LoVo (cell line): ENCODE measurements at regions not wholly inside any gene's neighbourhood (a gene's known extent, or its start where the extent isn't known, plus 50 kb on each side); places are given as distances from the start of the nearest gene placed in this dataset.
"Not testable (repeated sequence)": the region's sequence is repeated elsewhere in the genome, so short reads cannot be mapped to it uniquely, and the experiment has no call there.

Experiments used
- DNase-seq: peaks from one replicate; pipeline ENCODE4 v3.0.0-alpha.2; 2016; ENCODE audit warnings: low spot score

DNA sequence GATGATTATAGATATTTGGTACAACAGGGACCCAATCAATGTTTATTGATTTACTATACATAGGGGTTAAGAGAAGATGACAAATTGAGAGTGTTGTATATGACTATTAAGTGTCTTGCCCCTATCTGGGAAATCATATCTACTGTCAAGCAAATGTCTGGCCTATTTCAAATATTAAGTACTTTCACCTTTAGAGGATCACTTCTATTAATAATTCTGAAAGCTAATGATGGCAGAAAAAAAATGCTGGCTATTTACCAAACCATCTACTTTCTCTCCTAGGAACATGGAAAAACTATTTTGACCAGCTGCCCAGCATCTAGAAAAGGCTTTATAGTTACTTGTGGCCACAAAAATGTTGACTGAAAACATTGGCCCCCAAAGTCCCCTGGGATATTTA lies 632.3 kb upstream of the ZNF385D start:
- no peak for DNase-seq

DNA sequence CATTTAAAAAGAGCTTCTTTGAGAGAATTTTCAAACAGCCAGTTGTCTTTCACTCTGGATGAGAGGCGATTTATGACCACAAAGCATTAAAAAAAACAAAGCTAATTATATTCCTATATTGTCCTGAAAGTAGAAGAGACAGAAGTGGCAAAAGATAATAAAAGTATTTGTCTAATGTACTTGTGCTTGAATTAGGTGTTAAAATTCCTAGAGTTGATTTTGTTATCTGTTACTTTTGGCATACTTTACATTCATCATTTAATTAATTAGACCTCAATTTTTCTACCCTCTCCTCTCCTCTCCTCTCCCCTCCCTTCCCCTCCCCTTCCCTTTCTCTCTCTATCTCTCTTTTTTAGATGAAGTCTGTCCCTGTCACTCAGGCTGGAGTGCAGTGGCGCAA lies 635.1 kb upstream of the ZNF385D start:
- DNase-seq = no peak

DNA sequence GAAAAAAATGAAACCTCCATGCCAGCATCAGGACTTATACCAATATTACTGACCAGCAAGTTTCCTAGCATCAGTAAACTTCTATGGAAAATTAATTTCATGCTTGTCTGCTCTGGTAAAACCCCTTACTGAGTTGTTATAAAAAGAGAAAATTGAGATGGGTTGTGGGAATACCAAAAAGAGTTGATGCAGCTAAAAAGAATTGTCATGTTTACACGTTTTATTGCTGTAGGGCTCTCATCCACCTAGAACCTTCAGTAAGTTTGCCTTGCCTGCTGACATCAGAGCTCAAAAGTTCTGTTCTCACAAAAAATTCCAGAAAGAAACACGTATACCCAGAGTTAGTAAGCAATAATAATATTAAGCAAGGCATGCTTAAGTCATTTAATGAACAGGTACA lies 641.3 kb upstream of the ZNF385D start:
- DNase-seq = no peak

DNA sequence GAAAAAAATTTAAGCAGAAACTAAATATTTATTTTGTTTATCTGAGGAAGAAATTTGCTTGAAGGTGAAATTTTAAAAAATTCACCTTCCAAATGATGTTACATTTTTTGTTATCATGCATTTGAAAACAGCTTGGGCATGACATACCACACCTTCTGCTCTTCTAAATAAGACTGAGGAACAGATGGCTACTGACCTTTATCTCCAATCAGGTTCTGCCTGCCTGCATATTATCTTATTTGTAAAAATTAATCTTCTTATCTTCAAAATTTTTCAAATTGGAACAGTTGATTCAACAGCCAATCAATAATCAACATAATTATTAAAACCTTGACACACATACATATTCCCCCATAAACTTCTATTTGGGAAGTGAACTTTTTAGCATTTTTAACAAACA lies 641.8 kb upstream of the ZNF385D start:
- DNase-seq = no peak

DNA sequence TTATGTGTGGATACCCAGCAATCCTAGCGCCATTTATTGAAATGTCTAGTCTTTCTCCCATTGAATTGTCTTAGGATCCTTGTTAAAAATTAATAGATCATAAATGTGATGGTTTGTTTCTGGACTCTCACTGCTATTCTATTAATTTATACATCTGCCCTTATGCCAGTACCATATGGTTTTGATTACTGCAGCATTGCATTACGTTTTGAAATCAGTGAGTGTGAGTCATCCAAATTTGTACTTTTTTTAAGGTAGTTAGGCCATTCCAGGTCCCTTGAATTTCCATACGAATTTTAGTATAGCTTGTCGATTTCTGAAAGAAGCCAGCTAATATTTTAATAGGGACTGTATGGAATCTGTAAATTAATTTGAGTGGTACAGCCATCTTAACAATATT lies 648.6 kb upstream of the ZNF385D start:
- DNase-seq = no peak

DNA sequence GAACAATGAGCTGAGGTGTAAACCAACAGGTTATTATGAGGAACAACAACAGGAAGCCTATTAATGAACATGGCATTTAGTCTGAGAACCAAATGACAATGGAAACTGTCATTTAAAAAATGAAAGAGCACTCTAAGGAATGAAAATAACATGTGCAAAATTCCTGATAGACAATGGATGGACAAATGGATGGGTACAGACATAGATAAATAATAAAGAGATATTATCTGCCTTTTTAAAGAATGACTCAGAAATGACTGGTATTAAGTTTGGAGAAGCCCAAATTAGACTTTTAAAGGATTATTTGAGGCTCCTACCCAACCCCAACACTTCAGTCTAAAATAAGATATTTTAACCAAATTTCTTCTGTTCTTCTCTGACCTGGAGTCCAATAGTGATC lies 650.5 kb upstream of the ZNF385D start:
- no peak for DNase-seq

DNA sequence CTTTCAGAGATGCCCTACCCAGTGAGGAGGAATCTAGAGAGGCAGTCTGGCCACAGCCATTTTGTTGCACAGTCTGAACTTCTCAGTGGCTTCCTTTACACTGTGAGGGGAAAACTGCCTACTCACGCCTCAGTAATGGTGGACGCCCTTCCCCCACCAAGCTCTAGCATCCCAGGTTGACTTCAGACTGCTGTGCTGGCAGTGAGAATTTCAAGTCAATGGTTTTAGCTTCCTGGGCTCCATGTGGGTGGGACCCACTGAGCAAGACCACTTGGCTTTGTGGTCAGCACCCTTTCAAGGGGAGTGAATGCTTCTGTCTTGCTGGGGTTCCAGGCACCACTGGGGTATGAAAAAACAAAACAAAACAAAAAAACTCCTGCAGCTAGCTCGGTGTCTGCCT lies 663.2 kb upstream of the ZNF385D start:
- no peak for DNase-seq

DNA sequence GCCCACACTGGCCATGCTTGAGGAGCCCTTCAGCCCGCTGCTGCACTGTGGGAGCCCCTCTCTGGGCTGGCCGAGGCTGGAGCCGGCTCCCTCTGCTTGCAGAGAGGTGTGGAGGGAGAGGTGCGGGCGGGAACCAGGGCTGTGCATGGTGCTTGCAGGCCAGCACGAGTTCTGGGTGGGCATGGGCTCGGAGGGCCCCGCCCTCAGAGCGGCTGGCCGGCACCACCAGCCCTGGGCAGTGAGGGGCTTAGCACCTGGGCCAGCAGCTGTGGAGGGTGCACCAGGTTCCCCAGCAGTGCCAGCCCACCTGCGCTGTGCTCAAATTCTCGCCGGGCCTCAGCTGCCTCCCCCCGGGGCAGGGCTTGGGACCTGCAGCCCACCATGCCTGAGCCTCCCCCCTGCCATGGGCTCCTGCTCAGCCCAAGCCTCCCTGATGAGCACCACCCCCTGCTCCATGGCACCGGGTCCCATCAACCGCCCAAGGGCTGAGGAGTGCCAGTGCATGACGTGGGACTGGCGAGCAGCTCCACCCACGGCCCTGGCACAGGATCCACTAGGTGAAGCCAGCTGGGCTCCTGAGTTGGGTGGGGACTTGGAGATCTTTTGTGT lies 665.9 kb upstream of the ZNF385D start:
- not testable (repeated sequence) for DNase-seq

DNA sequence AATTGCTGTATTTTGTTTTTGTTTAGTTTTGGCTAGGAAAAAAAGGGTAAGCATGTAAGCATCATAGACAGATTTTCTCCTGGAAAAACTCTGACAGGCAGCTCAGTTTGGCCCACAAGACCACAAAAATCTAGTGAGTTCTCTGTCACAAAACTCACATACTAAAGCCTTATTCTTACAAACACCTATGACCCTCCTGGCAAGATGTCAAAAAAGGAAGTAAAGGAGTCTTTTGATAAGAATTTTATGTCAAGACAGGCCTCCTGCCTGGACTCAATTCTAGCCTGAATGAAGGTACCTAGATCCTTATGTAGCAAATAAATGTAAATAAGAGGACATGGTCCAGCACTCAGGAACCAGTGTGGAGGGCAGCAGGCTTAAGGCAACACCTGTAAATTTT lies 668.3 kb upstream of the ZNF385D start:
- DNase-seq = no peak

DNA sequence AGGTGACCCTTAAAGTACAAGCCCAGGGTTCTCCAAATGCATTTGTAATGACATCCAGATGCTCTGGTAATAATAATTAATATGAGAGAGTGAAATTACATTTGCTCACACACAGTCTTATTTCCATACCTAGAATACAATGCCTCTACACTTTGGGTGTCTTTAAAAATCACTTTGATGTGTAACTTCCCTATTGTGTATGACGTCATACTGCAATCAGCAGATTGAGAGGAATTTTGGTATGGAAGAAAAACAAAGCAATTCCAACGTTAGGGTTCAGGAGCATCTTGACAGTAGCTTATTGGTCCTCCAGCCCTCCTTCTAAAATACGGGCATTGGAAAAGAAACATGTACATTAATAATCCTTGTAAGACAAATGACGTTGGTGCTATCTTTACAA lies 670.6 kb upstream of the ZNF385D start:
- no peak for DNase-seq

DNA sequence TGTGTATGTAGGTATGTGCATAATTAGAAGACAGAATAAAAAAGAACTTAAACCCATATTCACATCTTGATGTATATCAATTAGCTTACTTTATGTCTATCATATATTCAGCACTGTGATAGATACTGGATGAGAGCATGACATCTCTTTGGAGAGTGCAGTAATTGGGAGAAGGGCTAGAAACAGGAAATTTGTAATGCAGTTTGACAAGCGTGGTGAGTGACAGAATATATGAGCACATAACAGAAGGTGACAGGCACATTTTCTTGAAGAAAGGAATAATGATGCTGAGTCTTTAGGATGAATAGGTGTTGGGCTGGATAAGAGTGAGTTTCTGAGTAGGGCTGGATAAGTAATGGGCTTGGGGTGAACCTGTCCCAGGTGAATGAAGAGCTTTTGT lies 680.3 kb upstream of the ZNF385D start:
- no peak for DNase-seq

DNA sequence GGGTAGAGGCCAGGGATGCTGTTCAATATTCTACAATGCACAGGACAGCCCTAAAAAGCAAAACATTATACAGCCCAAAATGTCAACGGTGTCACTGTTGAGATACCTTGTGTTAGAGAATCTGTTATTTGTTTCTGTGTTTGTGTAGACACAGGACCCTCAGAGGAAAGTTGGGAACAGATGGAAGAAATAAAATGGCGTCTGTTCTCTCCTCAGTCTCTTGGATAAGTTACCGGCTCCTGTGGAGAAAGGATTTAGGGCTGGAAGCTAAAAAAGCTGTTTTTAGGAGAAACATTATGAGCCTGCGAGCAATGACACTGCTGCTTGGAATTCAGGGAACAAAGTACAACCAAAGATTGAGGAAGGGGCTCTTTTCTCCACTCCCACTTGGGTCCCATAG lies 688.6 kb upstream of the ZNF385D start:
- DNase-seq = no peak

DNA sequence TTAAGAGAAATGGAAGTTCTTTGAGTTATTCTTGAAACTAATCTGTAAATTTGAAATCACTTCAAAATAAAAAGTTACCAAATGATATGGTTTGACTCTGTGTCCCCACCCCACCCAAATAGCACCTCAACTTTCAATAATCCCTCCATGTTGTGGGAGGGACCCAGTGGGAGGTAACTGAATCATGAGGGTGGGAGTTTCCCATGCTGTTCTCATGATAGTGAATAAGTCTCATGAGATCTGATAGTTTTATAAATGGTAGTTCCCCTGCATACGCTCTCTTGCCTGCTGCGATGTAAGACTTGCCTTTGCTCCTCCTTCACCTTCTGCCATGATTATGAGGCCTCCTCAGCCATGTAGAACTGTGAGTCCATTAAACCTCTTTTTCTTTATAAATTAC lies 690.7 kb upstream of the ZNF385D start:
- no peak for DNase-seq

DNA sequence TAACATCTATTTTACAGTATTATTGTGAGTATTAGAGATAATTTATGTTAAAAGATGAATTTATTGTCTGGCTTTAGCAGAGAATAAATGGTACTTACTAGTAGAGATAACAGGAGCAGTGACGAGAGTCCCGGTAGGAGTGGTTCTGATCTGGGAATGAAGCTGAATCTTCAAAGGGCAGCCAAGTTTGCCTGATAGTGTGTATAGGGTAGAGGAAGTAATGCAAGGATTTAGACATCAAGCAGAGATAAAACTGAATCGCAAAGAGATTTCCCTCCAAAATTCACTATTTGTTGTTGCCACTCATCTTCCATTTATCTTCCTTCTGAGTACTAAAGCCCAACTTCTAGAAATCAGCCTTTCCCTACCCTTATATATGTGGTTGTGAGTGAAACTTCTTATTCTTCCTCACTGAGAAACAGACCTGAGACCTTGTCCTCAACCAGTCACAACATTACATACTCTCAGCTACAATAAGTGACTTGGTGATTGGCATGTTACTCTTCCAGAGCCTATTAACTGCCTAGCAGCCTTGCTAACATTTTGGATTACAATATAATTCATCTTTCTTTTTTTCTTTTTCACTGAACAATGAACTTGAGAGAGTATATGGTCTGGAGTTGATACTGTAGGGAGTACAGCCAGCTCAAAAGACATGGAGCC lies 692.7 kb upstream of the ZNF385D start:
- no peak for DNase-seq

DNA sequence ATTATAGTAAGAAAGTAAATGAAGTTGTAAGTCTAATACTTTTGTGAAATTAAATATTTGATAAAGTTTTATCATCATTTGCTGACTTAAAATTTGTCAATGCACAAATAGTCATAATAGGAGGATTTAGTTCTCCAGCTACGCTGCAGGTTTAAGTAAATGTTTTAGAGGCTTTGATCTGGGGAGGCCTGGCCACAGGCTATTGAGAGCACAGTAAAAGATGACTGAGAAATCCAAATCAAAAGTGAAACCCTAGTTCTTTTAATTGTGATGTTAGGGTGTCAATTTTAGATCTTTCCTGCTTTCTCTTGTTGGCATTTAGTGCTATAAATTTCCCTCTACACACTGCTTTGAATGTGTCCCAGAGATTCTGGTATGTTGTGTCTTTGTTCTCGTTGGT lies 694.3 kb upstream of the ZNF385D start:
- not testable (repeated sequence) for DNase-seq

DNA sequence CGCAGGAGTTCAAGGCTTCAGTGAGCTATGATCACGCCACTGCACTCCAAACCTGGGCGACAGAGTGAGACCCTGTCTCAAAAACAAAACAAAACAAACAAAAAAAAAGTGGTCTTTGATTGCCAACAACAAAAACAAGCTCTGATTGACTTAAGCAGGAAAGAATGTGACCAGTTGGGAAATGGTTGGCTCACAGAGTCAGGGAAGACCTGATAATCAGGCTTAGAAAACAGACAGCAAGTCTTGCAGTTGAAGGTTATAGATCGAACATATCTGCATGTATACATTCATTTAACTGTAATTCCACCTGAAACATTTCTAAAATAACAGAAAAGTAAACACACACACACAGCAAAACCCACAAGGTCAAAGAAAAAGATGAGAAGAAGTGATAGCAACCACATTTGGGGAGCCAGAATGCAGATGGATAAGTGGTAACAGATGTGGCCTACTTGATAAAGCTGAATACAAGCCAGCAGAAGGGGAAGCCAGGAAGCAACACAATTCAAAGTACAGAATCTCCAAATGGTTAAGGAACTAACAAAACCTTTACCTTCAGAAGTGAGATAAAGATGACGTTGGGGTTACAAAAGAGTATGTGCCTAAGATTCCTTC lies 699.9 kb upstream of the ZNF385D start:
- DNase-seq = no peak

DNA sequence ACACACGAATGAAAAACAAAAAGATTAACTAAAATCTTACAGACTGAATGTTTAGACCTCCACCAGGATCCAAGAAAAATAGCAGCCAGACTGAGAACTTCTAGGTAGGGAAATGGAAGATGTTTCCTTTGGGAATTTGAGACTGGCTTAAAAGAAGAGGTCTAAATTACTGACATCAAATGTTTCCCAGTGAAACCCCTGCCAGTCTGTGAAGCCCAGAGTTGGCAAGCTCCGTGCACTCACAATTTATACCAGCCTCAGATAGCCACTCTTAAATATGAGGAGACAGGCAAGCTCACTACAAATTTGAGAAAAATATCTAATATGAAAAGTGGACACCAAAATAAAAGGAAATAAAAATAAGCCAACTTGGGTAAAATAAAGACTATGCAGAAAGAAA lies 700.5 kb upstream of the ZNF385D start:
- no peak for DNase-seq

DNA sequence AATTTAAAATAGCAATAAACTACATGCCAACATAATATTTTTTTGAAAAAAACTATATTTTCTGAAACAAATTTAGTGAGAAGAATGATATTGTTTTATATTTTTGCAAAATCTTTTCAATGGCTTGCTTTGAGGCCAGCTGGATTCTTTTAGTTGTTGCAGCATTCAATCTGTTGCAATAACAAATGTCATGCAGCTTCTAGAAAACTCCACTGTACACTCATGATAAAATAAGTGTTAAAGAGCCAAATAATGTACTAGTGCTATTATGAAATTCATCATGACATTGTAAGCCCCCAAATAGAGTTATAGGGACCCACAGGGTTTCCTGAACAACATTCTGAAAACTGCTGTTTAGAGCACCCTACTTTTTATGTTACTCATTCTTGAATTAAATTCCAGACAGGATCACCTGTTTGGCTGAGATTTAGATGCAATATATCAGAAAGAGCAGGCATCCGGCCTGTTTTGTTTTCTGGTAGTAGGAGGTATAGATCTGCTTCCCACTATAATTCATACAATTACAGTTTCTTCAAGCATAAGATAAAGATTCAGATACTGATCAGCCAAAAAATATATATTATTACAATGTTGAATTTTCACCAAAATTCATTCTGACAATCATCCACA lies 703.0 kb upstream of the ZNF385D start:
- no peak for DNase-seq

DNA sequence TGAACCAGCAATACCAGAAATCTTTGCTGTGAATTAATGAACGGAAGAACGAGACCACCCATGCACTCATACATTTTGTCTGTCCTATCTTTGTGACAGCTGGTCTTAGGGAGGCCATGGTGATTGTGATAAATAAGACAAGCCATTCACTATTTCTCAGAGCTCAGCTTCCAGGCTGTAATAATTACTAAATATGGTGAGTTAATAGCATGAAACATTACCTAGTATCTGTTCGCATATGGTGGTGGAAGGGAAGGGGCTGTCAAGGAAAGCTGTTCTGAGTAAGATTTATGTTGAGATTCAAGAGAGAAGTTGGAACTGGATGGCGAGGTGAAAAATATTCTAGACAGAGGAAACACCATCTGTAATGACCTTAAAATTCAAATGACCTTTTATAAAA lies 719.0 kb upstream of the ZNF385D start:
- DNase-seq = no peak

DNA sequence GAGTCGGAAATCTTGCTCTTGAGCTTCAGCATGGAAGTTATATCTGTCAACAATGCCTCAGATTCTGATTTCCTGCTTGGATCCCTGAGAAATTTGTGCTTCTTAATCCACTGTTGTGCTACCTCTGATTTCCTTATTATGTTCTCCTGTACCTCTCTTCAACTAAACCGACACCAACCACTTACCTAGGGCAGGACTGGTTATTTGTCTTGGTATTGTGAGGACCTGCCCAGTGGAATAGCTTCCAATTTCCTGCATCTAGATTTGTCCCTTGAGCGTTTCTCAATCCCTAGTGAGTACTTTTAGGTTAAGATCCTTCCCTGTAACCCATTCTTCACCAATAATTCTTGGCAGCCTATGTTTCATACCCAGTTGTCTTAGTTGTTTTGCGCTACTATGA lies 720.5 kb upstream of the ZNF385D start:
- DNase-seq = no peak

DNA sequence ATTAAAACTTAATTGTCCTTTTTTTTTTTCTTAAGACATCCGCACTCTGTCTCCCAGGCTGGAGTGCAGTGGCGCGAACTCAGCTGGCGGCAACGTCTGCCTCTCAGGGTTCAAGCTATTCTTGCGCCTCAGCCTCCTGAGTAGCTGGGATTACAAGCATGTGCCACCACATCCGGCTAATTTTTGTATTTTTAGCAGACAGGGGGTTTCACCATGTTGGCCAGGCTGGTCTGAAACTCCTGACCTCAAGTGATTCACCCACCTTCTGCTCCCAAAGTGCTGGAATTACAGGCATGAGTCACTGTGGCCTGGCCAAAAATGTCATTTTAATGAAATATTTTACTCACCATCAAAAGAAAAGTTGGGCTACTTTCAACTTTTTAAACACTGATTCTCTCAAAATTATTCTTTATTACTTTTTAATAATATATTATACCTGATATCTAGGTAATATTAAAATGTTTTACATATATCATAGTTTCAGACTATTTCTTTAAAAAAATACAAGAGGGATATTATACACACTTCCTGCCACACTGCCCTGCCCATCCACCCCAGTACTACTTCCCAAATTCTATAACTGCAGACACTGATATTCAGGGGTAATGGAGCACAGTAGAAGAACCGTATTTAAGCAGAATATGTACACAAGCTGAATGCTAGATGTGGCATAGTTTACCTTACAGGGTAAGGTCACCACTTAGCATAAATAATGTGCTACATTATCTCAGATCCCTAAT lies 723.9 kb upstream of the ZNF385D start:
- no peak for DNase-seq

DNA sequence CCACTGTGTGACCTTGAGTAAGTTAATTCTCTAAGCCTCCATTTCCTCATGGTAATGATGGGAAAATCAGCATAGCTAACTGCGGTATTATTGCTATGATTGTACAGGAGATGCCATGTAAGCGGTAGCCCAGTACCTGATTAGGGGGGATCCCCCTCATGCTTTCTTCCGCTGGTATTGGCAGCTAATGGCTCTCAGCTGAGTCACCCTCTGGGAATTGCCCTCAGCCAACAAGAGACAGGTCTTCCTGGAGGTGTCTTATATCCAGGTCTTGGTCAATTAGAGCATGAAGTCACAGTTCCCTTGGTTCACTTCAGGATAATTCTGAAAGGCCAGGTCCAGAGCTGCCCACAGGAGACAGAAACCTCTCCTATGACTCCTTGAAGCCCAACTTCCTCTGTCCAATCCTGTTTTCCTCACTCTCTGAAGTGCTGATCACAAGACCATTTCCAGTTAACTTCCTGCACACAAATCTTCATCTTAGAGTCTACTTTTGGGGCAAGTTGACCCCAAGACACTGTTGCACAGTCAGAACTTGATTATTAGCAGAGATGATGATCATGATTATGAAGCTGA lies 724.7 kb upstream of the ZNF385D start:
- no peak for DNase-seq
